KMS-11 (cell line): ENCODE measurements at regions not wholly inside any gene's neighbourhood (a gene's known extent, or its start where the extent isn't known, plus 50 kb on each side); places are given as distances from the start of the nearest gene placed in this dataset.
"Not testable (repeated sequence)": the region's sequence is repeated elsewhere in the genome, so short reads cannot be mapped to it uniquely, and the experiment has no call there.

Source experiments
- H2AFZ ChIP-seq: fragments of 200-600 bp; sonication (generic); 2 replicates; pipeline ENCODE4 v1.6.1; 2016; ENCODE audit warnings: antibody characterized with exemption, mixed run types, low read depth
- H3K27ac ChIP-seq: fragments of 200-600 bp; sonication (generic); 2 replicates; pipeline ENCODE4 v1.6.1; 2016; ENCODE audit warnings: mild to moderate bottlenecking, mixed run types
- H3K27me3 ChIP-seq: fragments of 200-600 bp; sonication (generic); 2 replicates; pipeline ENCODE4 v1.6.1; 2017; ENCODE audit warnings: mild to moderate bottlenecking, low read depth, mixed run types, moderate library complexity; ENCODE audit not compliant: insufficient read depth
- H3K36me3 ChIP-seq: fragments of 200-600 bp; sonication (generic); 2 replicates; pipeline ENCODE4 v1.6.1; 2017; ENCODE audit warnings: mild to moderate bottlenecking, mixed run types; ENCODE audit not compliant: insufficient read depth
- H3K4me1 ChIP-seq: fragments of 200-600 bp; sonication (generic); 2 replicates; pipeline ENCODE4 v1.6.1; 2016; ENCODE audit warnings: mild to moderate bottlenecking, low read depth, mixed run types; ENCODE audit not compliant: poor library complexity, severe bottlenecking
- H3K4me2 ChIP-seq: fragments of 200-600 bp; sonication (generic); 2 replicates; pipeline ENCODE4 v1.7.0; 2016; ENCODE audit warnings: mild to moderate bottlenecking, mixed run types
- H3K4me3 ChIP-seq: fragments of 200-600 bp; sonication (generic); IDR thresholded peaks from 2 replicates; pipeline ENCODE4 v1.6.1; 2017; ENCODE audit warnings: low read depth, low read length, mixed read lengths; ENCODE audit not compliant: insufficient read depth
- H3K79me2 ChIP-seq: fragments of 200-600 bp; sonication (generic); 2 replicates; pipeline ENCODE4 v1.6.1; 2016; ENCODE audit warnings: low read depth, mixed run types; ENCODE audit not compliant: insufficient read depth
- H3K9ac ChIP-seq: fragments of 200-600 bp; sonication (generic); 2 replicates; pipeline ENCODE4 v1.6.1; 2016; ENCODE audit warnings: mild to moderate bottlenecking, mixed run types
- H4K20me1 ChIP-seq: fragments of 200-600 bp; sonication (generic); 2 replicates; pipeline ENCODE4 v1.6.1; 2016; ENCODE audit warnings: mild to moderate bottlenecking, mixed run types; ENCODE audit not compliant: insufficient read depth
- CTCF ChIP-seq: fragments of 200-600 bp; sonication (generic); conservative IDR thresholded peaks from 2 replicates; pipeline ENCODE4 v1.6.1; 2017; ENCODE audit warnings: low read depth, mild to moderate bottlenecking, antibody characterized with exemption, low read length, moderate library complexity, mixed read lengths

GRCh38 chr18:54662986-54663385 lies 71.9 kb downstream of the DYNAP start:
- H3K4me3 ChIP-seq, result no peak overlapping the region
- no peak for TF ChIP-seq CTCF

GRCh38 chr18:54669701-54670100 lies 78.7 kb downstream of the DYNAP start:
- H3K79me2 ChIP-seq, H3K4me2 ChIP-seq, H3K36me3 ChIP-seq, H3K27ac ChIP-seq, H3K4me1 ChIP-seq, H3K27me3 ChIP-seq, H4K20me1 ChIP-seq, H3K4me3 ChIP-seq, H3K9ac ChIP-seq, H2AFZ ChIP-seq: not testable (repeated sequence)

More at GRCh38 chr18:54662986-54663385, 71.9 kb downstream of the DYNAP start:
- no peak overlapping the region for H2AFZ ChIP-seq
- H3K9ac ChIP-seq, result no peak overlapping the region
- H4K20me1 ChIP-seq, result no peaks in the 10 kb centered on the region
- no peaks in the 10 kb centered on the region for H3K4me1 ChIP-seq
- no peaks in the 10 kb centered on the region for H3K79me2 ChIP-seq
- H3K27me3 ChIP-seq, result no peaks in the 10 kb centered on the region
- no peak overlapping the region for H3K4me2 ChIP-seq
- no peaks in the 10 kb centered on the region for H3K36me3 ChIP-seq
- H3K27ac ChIP-seq, result no peak overlapping the region

- Histone ChIP-seq H3K9ac (no peak overlapping the region), H4K20me1 (no peaks in the 10 kb centered on the region), H2AFZ (no peak overlapping the region), H3K27ac (no peak overlapping the region), H3K27me3 (no peaks in the 10 kb centered on the region), H3K4me1 (no peaks in the 10 kb centered on the region), H3K36me3 (no peaks in the 10 kb centered on the region), H3K4me2 (no peak overlapping the region), H3K4me3 (no peak overlapping the region), H3K79me2 (no peaks in the 10 kb centered on the region)
- peak; percentile 94 for TF ChIP-seq CTCF
Measured at GRCh38 chr18:54671291-54671881, 80.3 kb downstream of the DYNAP start.

- Histone ChIP-seq H2AFZ (no peak overlapping the region), H3K27me3 (no peaks in the 10 kb centered on the region), H3K79me2 (no peaks in the 10 kb centered on the region), H3K4me2 (no peak overlapping the region), H3K4me3 (no peak overlapping the region), H3K27ac (no peak overlapping the region), H3K36me3 (no peaks in the 10 kb centered on the region), H4K20me1 (no peaks in the 10 kb centered on the region), H3K9ac (no peak overlapping the region), H3K4me1 (no peaks in the 10 kb centered on the region)
- no peak for TF ChIP-seq CTCF
Measured at GRCh38 chr18:54672109-54672508, 81.1 kb downstream of the DYNAP start.

GRCh38 chr18:54672846-54673475 lies 81.9 kb downstream of the DYNAP start:
- Histone ChIP-seq H2AFZ (no peak overlapping the region), H3K4me3 (no peak overlapping the region), H3K27ac (no peak overlapping the region), H3K4me1 (no peaks in the 10 kb centered on the region), H3K4me2 (no peak overlapping the region), H3K79me2 (no peaks in the 10 kb centered on the region), H3K9ac (no peak overlapping the region), H3K27me3 (no peaks in the 10 kb centered on the region), H3K36me3 (no peaks in the 10 kb centered on the region), H4K20me1 (no peaks in the 10 kb centered on the region)
- TF ChIP-seq CTCF, result no peak
